B cell (primary cell): ENCODE measurements at regions not wholly inside any gene's neighbourhood (a gene's known extent, or its start where the extent isn't known, plus 50 kb on each side); places are given as distances from the start of the nearest gene placed in this dataset.

ENCODE experiments used
- ATAC-seq: fragments of 200-7000 bp; cut with Tn5 transposase; one replicate; pipeline ENCODE4 v1.10.0; 2021; ENCODE audit warnings: low read depth, mild to moderate bottlenecking, moderate number of reproducible peaks, moderate library complexity
- CTCF ChIA-PET: fragments of 350-600 bp; sonication (Branson Sonifier 250); formaldehyde crosslinking; loops from one replicate; lab custom pipeline; 2021; ENCODE audit warnings: antibody characterized with exemption, inconsistent platforms; lab: Charles Lee
- POLR2A ChIA-PET: fragments of 350-600 bp; sonication (Branson Sonifier 250); formaldehyde crosslinking; loops from one replicate; lab custom pipeline; 2021; ENCODE audit warnings: antibody characterized with exemption; lab: Charles Lee
- DNase-seq: peaks from one replicate; pipeline ENCODE4 v3.0.0; 2013
- H2AFZ ChIP-seq: 2 replicates; pipeline ENCODE4 v1.6.1; 2012; ENCODE audit warnings: mild to moderate bottlenecking, low read depth, low read length; ENCODE audit not compliant: insufficient read depth, poor library complexity, severe bottlenecking
- H3K27ac ChIP-seq, 2 donors: 1 replicate in 1 of 2; 2 replicates in 1 of 2; pipeline ENCODE4 v1.5.1; 2012 to 2013; ENCODE audit warnings: low read length in 2 of 2, mild to moderate bottlenecking in 2 of 2, moderate library complexity in 1 of 2
- H3K27me3 ChIP-seq, 4 experiments: fragments of 200-600 bp in 1 of 4; sonication (generic) in 1 of 4; replicated peaks in 1 of 4; 1 replicate in 2 of 4; 2 replicates in 2 of 4; pipeline versions ENCODE4 v1.6.1 to v1.7.0; 2013 to 2016; ENCODE audit warnings: low read length in 3 of 4, mild to moderate bottlenecking in 2 of 4, mixed read lengths in 1 of 4, moderate library complexity in 1 of 4; ENCODE audit not compliant: insufficient read depth in 4 of 4, control insufficient read depth in 3 of 4; ENCODE audit errors: control extremely low read depth in 1 of 4
- H3K36me3 ChIP-seq, 2 experiments: replicated peaks in 1 of 2; 1 replicate in 1 of 2; 2 replicates in 1 of 2; pipeline versions ENCODE4 v1.6.1 to v1.7.1; 2013; ENCODE audit warnings: low read length in 1 of 2; ENCODE audit not compliant: insufficient read depth in 2 of 2, control insufficient read depth in 1 of 2; ENCODE audit errors: control extremely low read depth in 1 of 2, extremely low read depth in 1 of 2
- H3K4me1 ChIP-seq, 2 donors: fragments of 200-600 bp in 1 of 2; sonication (generic) in 1 of 2; 1 replicate in 1 of 2; 2 replicates in 1 of 2; pipeline versions ENCODE4 v1.5.1 to v1.6.1; 2013 to 2017; ENCODE audit warnings: low read length in 2 of 2; ENCODE audit not compliant: control insufficient read depth in 2 of 2, insufficient read depth in 2 of 2
- H3K4me2 ChIP-seq: replicated peaks from 2 replicates; pipeline ENCODE3; 2012; ENCODE audit warnings: mild to moderate bottlenecking, low read depth, low read length; ENCODE audit not compliant: poor library complexity, severe bottlenecking
- H3K4me3 ChIP-seq, 5 experiments: fragments of 200-600 bp in 1 of 5; sonication (generic) in 1 of 5; 1 replicate in 3 of 5; 2 replicates in 2 of 5; pipeline versions ENCODE4 v1.5.1 to v1.7.0; 2011 to 2016; ENCODE audit warnings: low read length in 4 of 5, mild to moderate bottlenecking in 4 of 5, low read depth in 2 of 5, control low read depth in 1 of 5, moderate library complexity in 1 of 5; ENCODE audit not compliant: insufficient read depth in 1 of 5; ENCODE audit errors: control extremely low read depth in 1 of 5, extremely low read depth in 1 of 5
- H3K79me2 ChIP-seq: fragments of 200-600 bp; sonication (generic); one replicate; pipeline ENCODE4 v1.6.0; 2016; ENCODE audit warnings: low read length; ENCODE audit not compliant: control insufficient read depth, insufficient read depth
- H3K9ac ChIP-seq: fragments of 200-600 bp; sonication (generic); 2 replicates; pipeline ENCODE4 v1.6.1; 2017; ENCODE audit warnings: mild to moderate bottlenecking, low read length, moderate library complexity
- H3K9me3 ChIP-seq, 3 donors: one replicate each; pipeline versions ENCODE4 v1.6.1 to v1.7.1; 2013; ENCODE audit warnings: low read length in 2 of 3; ENCODE audit not compliant: control insufficient read depth in 2 of 3, insufficient read depth in 1 of 3; ENCODE audit errors: control extremely low read depth in 1 of 3
- H4K20me1 ChIP-seq: 2 replicates; pipeline ENCODE4 v1.6.0; 2012; ENCODE audit warnings: mild to moderate bottlenecking, low read length; ENCODE audit not compliant: insufficient read depth, control insufficient read depth, poor library complexity, severe bottlenecking
- H3K27ac Mint-ChIP-seq: one replicate; pipeline ENCODE4 v1.8.0; 2021; ENCODE audit warnings: mixed read lengths
- H3K27me3 Mint-ChIP-seq: one replicate; pipeline ENCODE4 v1.8.0; 2021; ENCODE audit warnings: mixed read lengths
- H3K4me1 Mint-ChIP-seq: one replicate; pipeline ENCODE4 v1.8.0; 2021; ENCODE audit warnings: mixed read lengths
- H3K4me3 Mint-ChIP-seq: one replicate; pipeline ENCODE4 v1.8.0; 2021; ENCODE audit warnings: mixed read lengths
- H3K9me3 Mint-ChIP-seq: one replicate; pipeline ENCODE4 v1.8.0; 2022; ENCODE audit warnings: mixed read lengths; ENCODE audit not compliant: insufficient read depth
- EZH2 ChIP-seq: IDR thresholded peaks from 2 replicates; pipeline ENCODE4 v1.6.1; 2012; ENCODE audit warnings: borderline replicate concordance, low read depth, mild to moderate bottlenecking, moderate library complexity, low read length; ENCODE audit not compliant: insufficient read depth, poor library complexity, severe bottlenecking
- WGBS: methylation state at CpG from one replicate; pipeline ENCODE4 v1.1.5; 2013; ENCODE audit warnings: missing lambda C conversion rate; ENCODE audit not compliant: insufficient coverage; 5-methylcytosine and 5-hydroxymethylcytosine counted together
- intact Hi-C: fragments of 100-400 bp; cut with micrococcal nuclease; formaldehyde crosslinking; loops from one replicate; pipeline ENCODE4 v1.10.0; 2022
- TF ChIP-seq, protein P1 (sequence below): fragments of 200-600 bp; IDR thresholded peaks from one replicate; pipeline ENCODE4 v1.8.0; 2022; ENCODE audit warnings: antibody characterized with exemption, mild to moderate bottlenecking

DNA sequence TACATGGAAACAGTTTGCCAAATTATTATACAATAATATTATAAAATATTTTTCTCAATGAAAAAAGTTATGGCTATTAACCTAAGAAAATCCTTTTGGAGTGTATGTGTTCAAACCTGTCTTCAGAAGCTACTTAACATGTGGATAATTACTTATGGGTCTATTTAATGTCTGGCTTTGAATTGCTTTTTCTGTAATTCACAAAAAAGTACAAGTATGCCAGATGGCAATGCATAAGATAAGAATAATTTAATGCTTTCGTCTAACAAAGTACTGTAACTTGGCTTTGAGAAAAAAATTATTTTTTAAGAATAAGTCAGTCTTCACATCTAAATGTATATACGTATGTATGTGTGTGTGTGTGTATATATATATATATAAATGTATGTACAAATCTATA lies 1073.0 kb downstream of the TDRD15 start:
- no peaks in the 10 kb centered on the region for H3K27me3 ChIP-seq
- Mint-ChIP-seq H3K27me3 (no peaks in the 10 kb centered on the region), H3K27ac (no peak overlapping the region), H3K4me3 (no peak overlapping the region), H3K9me3 (no peaks in the 10 kb centered on the region), H3K4me1 (no peaks in the 10 kb centered on the region)
- no peak overlapping the region for H2AFZ ChIP-seq
- no peaks in the 10 kb centered on the region for H3K79me2 ChIP-seq
- no peak overlapping the region for H3K27ac ChIP-seq
- ChIA-PET CTCF (no interaction called here), POLR2A (no interaction called here)
- H3K4me2 ChIP-seq: no peak overlapping the region
- DNase-seq (no peak), ATAC-seq (no peak)
- TF ChIP-seq EZH2: no peak
- TF ChIP-seq, protein P1, sequence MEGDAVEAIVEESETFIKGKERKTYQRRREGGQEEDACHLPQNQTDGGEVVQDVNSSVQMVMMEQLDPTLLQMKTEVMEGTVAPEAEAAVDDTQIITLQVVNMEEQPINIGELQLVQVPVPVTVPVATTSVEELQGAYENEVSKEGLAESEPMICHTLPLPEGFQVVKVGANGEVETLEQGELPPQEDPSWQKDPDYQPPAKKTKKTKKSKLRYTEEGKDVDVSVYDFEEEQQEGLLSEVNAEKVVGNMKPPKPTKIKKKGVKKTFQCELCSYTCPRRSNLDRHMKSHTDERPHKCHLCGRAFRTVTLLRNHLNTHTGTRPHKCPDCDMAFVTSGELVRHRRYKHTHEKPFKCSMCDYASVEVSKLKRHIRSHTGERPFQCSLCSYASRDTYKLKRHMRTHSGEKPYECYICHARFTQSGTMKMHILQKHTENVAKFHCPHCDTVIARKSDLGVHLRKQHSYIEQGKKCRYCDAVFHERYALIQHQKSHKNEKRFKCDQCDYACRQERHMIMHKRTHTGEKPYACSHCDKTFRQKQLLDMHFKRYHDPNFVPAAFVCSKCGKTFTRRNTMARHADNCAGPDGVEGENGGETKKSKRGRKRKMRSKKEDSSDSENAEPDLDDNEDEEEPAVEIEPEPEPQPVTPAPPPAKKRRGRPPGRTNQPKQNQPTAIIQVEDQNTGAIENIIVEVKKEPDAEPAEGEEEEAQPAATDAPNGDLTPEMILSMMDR: no peak
- H3K4me1 ChIP-seq: no peaks in the 10 kb centered on the region
- no CpG with 5 or more reads among the region's 2 CpGs for WGBS
- no peaks in the 10 kb centered on the region for H3K9me3 ChIP-seq
- no peak overlapping the region for H3K4me3 ChIP-seq
- no peak overlapping the region for H3K9ac ChIP-seq
- intact Hi-C loops: no loop called here
- H4K20me1 ChIP-seq: no peaks in the 10 kb centered on the region
- no peaks in the 10 kb centered on the region for H3K36me3 ChIP-seq

DNA sequence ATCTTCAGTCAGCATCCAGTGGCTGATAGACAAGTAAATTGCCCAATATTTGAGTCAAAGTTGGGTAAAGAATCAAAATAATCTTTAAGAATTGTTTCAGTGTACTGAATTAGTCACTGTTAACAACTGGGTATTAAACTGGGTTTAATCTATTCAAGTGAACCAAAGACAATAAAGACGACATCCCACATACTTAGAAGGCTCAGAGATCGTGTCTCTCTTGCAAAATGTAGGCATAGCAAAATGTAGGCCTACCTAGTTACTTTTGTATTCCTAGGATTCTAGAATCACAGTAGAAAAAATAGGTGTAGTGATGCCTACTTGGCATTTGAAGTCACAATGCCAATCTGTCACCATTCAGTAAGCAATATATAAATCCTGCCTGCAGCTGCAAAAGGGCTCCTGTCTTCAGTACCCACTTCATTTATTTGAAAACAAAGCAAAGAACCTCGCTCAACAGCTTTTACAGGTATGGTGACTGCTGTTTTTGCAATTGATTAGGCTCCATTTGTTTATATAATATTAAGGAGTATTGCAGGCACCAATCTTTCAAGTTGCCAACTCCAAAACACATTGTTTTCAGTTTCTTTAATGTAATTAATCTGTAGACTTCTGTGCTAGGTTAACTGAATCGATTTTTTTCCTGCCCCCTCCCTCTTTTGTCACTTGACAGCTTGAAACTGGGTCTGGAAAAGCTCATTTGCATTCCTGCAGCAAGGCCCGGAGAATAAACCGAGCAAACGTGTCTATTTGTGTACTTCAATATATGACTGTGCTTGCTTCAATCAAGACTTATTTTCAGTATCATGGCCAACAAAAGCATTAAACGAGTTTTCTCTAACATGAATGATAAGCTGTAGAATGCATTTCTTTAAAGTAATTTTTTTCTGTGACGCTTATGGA lies 1074.9 kb downstream of the TDRD15 start:
- Mint-ChIP-seq H3K27ac (no peak overlapping the region), H3K4me3 (no peak overlapping the region), H3K9me3 (no peaks in the 10 kb centered on the region), H3K4me1 (no peaks in the 10 kb centered on the region), H3K27me3 (no peaks in the 10 kb centered on the region)
- H3K9me3 ChIP-seq: no peaks in the 10 kb centered on the region
- ATAC-seq (no peak), DNase-seq (no peak)
- no peaks in the 10 kb centered on the region for H4K20me1 ChIP-seq
- no peak overlapping the region for H3K4me3 ChIP-seq
- H3K4me1 ChIP-seq: no peaks in the 10 kb centered on the region
- WGBS: no CpG with 5 or more reads among the region's 9 CpGs
- no peaks in the 10 kb centered on the region for H3K27me3 ChIP-seq
- no peak overlapping the region for H3K9ac ChIP-seq
- TF ChIP-seq, protein P1: no peak
- no peak for TF ChIP-seq EZH2
- H3K36me3 ChIP-seq: no peaks in the 10 kb centered on the region
- H3K79me2 ChIP-seq: no peaks in the 10 kb centered on the region
- ChIA-PET CTCF (no interaction called here), POLR2A (no interaction called here)
- H3K4me2 ChIP-seq: no peak overlapping the region
- no peak overlapping the region for H2AFZ ChIP-seq
- H3K27ac ChIP-seq: no peak overlapping the region
- intact Hi-C loops: no loop called here
